CD4-positive, alpha-beta T cell treated with Interleukin-12 subunit alpha and Interleukin-12 subunit beta, for 1 hour (primary cell): ENCODE measurements at regions not wholly inside any gene's neighbourhood (a gene's known extent, or its start where the extent isn't known, plus 50 kb on each side); places are given as distances from the start of the nearest gene placed in this dataset.

Experiments
- DNase-seq: peaks from one replicate; pipeline ENCODE4 v3.0.0-alpha.2; 2020

- DNase-seq, result no peak
These were observed 184.1 kb downstream of the MBOAT1 start for GRCh38 chr6:20028143-20028542.

GRCh38 chr6:20028562-20028961 is 183.7 kb downstream of the MBOAT1 start:
- DNase-seq, result no peak

- no peak for DNase-seq
These were observed 182.3 kb downstream of the MBOAT1 start for GRCh38 chr6:20029979-20030378.

- no peak for DNase-seq
These were observed 180.9 kb downstream of the MBOAT1 start for GRCh38 chr6:20031342-20031741.

- no peak for DNase-seq
These were observed 178.4 kb downstream of the MBOAT1 start for GRCh38 chr6:20033697-20034407.

GRCh38 chr6:20034408-20034769 is 177.9 kb downstream of the MBOAT1 start:
- DNase-seq, result no peak

- no peak for DNase-seq
These were observed 176.1 kb downstream of the MBOAT1 start for GRCh38 chr6:20036141-20036677.

GRCh38 chr6:20038410-20039204 is 173.7 kb downstream of the MBOAT1 start:
- DNase-seq, result no peak

GRCh38 chr6:20044883-20045282 is 167.4 kb downstream of the MBOAT1 start:
- DNase-seq, result no peak
